ENCODE measurements at regions not wholly inside any gene's neighbourhood (a gene's known extent, or its start where the extent isn't known, plus 50 kb on each side); places are given as distances from the start of the nearest gene placed in this dataset.

GRCh38 chr7:65225422-65226006 is 148.1 kb upstream of the ZNF92 start:
- no peak for TF ChIP-seq CTCF (IDR thresholded peaks at IDR 0.05)
- no peak for TF ChIP-seq EZH2 (IDR thresholded peaks at IDR 0.05; ENCODE audit: borderline replicate concordance, insufficient read depth, low read depth, low read length, poor library complexity, severe bottlenecking)

All from B cell (primary cell).